NCI-H226 (cell line): ENCODE measurements at regions not wholly inside any gene's neighbourhood (a gene's known extent, or its start where the extent isn't known, plus 50 kb on each side); places are given as distances from the start of the nearest gene placed in this dataset.

Experiments used
- DNase-seq: peaks from one replicate; pipeline ENCODE4 v3.0.0-alpha.2; 2015

- DNase-seq: no peak
These were observed 108.7 kb upstream of the LIMCH1 start for GRCh38 chr4:41429280-41429669.

- no peak for DNase-seq
These were observed 107.2 kb upstream of the LIMCH1 start for GRCh38 chr4:41430792-41431191.

GRCh38 chr4:41431276-41431675 lies 106.7 kb upstream of the LIMCH1 start:
- DNase-seq: no peak

- no peak for DNase-seq
These were observed 105.7 kb upstream of the LIMCH1 start for GRCh38 chr4:41432219-41432618.

GRCh38 chr4:41432881-41433280 lies 105.1 kb upstream of the LIMCH1 start:
- DNase-seq: peak; percentile 84

- DNase-seq: no peak
These were observed 104.6 kb upstream of the LIMCH1 start for GRCh38 chr4:41433361-41433760.

- DNase-seq: no peak
These were observed 102.4 kb upstream of the LIMCH1 start for GRCh38 chr4:41435510-41435909.

GRCh38 chr4:41436419-41436818 lies 101.5 kb upstream of the LIMCH1 start:
- no peak for DNase-seq

- DNase-seq: no peak
These were observed 100.8 kb upstream of the LIMCH1 start for GRCh38 chr4:41437111-41437536.

GRCh38 chr4:41438931-41439297 lies 99.0 kb upstream of the LIMCH1 start:
- no peak for DNase-seq

GRCh38 chr4:41442810-41443209 lies 95.1 kb upstream of the LIMCH1 start:
- no peak for DNase-seq

GRCh38 chr4:41443340-41444079 lies 94.4 kb upstream of the LIMCH1 start:
- no peak for DNase-seq

GRCh38 chr4:41446391-41446790 lies 91.6 kb upstream of the LIMCH1 start:
- DNase-seq: no peak

- no peak for DNase-seq
These were observed 90.8 kb upstream of the LIMCH1 start for GRCh38 chr4:41446981-41447725.

GRCh38 chr4:41448934-41449333 lies 89.0 kb upstream of the LIMCH1 start:
- DNase-seq: peak; percentile 65

- no peak for DNase-seq
These were observed 86.0 kb upstream of the LIMCH1 start for GRCh38 chr4:41451961-41452360.

GRCh38 chr4:41452484-41453225 lies 85.3 kb upstream of the LIMCH1 start:
- no peak for DNase-seq

- DNase-seq: no peak
These were observed 83.5 kb upstream of the LIMCH1 start for GRCh38 chr4:41454423-41454822.

- no peak for DNase-seq
These were observed 82.8 kb upstream of the LIMCH1 start for GRCh38 chr4:41455206-41455605.

- no peak for DNase-seq
These were observed 81.3 kb upstream of the LIMCH1 start for GRCh38 chr4:41456559-41457101.

- no peak for DNase-seq
These were observed 79.3 kb upstream of the LIMCH1 start for GRCh38 chr4:41458689-41459088.

GRCh38 chr4:41460641-41461040 lies 77.3 kb upstream of the LIMCH1 start:
- no peak for DNase-seq

- no peak for DNase-seq
These were observed 76.1 kb upstream of the LIMCH1 start for GRCh38 chr4:41461780-41462307.
